Neural cell (in vitro differentiated cells): ENCODE measurements at regions not wholly inside any gene's neighbourhood (a gene's known extent, or its start where the extent isn't known, plus 50 kb on each side); places are given as distances from the start of the nearest gene placed in this dataset.
"Not testable (repeated sequence)": the region's sequence is repeated elsewhere in the genome, so short reads cannot be mapped to it uniquely, and the experiment has no call there.

Experiments used
- H2AFZ ChIP-seq: fragments of 200-600, 300-800 bp; sonication (generic), shearing (Covaris generic); 2 replicates; pipeline ENCODE4 v1.6.0; 2014; ENCODE audit warnings: low read depth, mild to moderate bottlenecking, antibody characterized with exemption, low read length, moderate library complexity
- H3F3A ChIP-seq: fragments of 200-600 bp; shearing (Covaris generic); 2 replicates; pipeline ENCODE4 v1.6.1; 2016; ENCODE audit warnings: mild to moderate bottlenecking, moderate library complexity, mixed read lengths, antibody characterized with exemption, low read length; ENCODE audit not compliant: insufficient read depth, poor library complexity, severe bottlenecking
- H3K27ac ChIP-seq: fragments of 200-600, 300-800 bp; sonication (generic), shearing (Covaris generic); 2 replicates; pipeline ENCODE4 v1.5.1; 2014; ENCODE audit warnings: mild to moderate bottlenecking, low read length, moderate library complexity
- H3K27me3 ChIP-seq: fragments of 300-800, 200-600 bp; sonication (generic), shearing (Covaris generic); 2 replicates; pipeline ENCODE4 v1.6.0; 2014; ENCODE audit warnings: mild to moderate bottlenecking, low read depth, low read length, moderate library complexity; ENCODE audit not compliant: insufficient read depth
- H3K36me3 ChIP-seq: fragments of 300-800, 200-600 bp; sonication (generic), shearing (Covaris generic); 2 replicates; pipeline ENCODE4 v1.5.1; 2014; ENCODE audit warnings: mild to moderate bottlenecking, antibody characterized with exemption, low read length, moderate library complexity; ENCODE audit not compliant: insufficient read depth
- H3K4me2 ChIP-seq: fragments of 300-800, 200-600 bp; sonication (generic), shearing (Covaris generic); 2 replicates; pipeline ENCODE4 v1.6.0; 2014; ENCODE audit warnings: mild to moderate bottlenecking, low read length
- H3K4me3 ChIP-seq: fragments of 300-800, 200-600 bp; sonication (generic), shearing (Covaris generic); 2 replicates; pipeline ENCODE4 v1.5.1; 2014; ENCODE audit warnings: mild to moderate bottlenecking, low read length, moderate library complexity
- H3K79me2 ChIP-seq: fragments of 200-600 bp; shearing (Covaris generic); replicated peaks from 2 replicates; pipeline ENCODE4 v1.6.0; 2014; ENCODE audit warnings: mild to moderate bottlenecking, low read length, moderate library complexity; ENCODE audit not compliant: insufficient read depth
- H3K9ac ChIP-seq: fragments of 300-800, 200-600 bp; sonication (generic), shearing (Covaris generic); 2 replicates; pipeline ENCODE4 v1.6.1; 2016; ENCODE audit warnings: mild to moderate bottlenecking, low read length, mixed read lengths
- H3K9me2 ChIP-seq: fragments of 200-600 bp; shearing (Covaris generic); 2 replicates; pipeline ENCODE4 v1.6.1; 2016; ENCODE audit warnings: mild to moderate bottlenecking, low read length, mixed read lengths; ENCODE audit not compliant: insufficient read depth
- H3K9me3 ChIP-seq: fragments of 200-600, 300-800 bp; sonication (generic), shearing (Covaris generic); 2 replicates; pipeline ENCODE4 v1.6.1; 2016; ENCODE audit warnings: mild to moderate bottlenecking, mixed run types, low read length, moderate library complexity, mixed read lengths
- H4K20me1 ChIP-seq: fragments of 200-600 bp; shearing (Covaris generic); 2 replicates; pipeline ENCODE4 v1.6.1; 2016; ENCODE audit warnings: mild to moderate bottlenecking, mixed run types; ENCODE audit not compliant: insufficient read depth

GRCh38 chr2:87365038-87365437 is 343.4 kb upstream of the PLGLB1 start:
- H3K9me2 ChIP-seq, H3K9ac ChIP-seq, H3K79me2 ChIP-seq, H3K27ac ChIP-seq, H2AFZ ChIP-seq, H3K36me3 ChIP-seq, H3K9me3 ChIP-seq, H3K4me2 ChIP-seq, H3K27me3 ChIP-seq, H3K4me3 ChIP-seq, H3F3A ChIP-seq, H4K20me1 ChIP-seq: not testable (repeated sequence)

- H3K27ac ChIP-seq, H3K9ac ChIP-seq, H3K9me3 ChIP-seq, H3K9me2 ChIP-seq, H3K27me3 ChIP-seq, H3K4me3 ChIP-seq, H3F3A ChIP-seq, H3K36me3 ChIP-seq, H2AFZ ChIP-seq, H3K79me2 ChIP-seq, H4K20me1 ChIP-seq, H3K4me2 ChIP-seq: not testable (repeated sequence)
Observed at GRCh38 chr2:87386063-87386560, 361.8 kb upstream of the PLGLB2 start.

DNA sequence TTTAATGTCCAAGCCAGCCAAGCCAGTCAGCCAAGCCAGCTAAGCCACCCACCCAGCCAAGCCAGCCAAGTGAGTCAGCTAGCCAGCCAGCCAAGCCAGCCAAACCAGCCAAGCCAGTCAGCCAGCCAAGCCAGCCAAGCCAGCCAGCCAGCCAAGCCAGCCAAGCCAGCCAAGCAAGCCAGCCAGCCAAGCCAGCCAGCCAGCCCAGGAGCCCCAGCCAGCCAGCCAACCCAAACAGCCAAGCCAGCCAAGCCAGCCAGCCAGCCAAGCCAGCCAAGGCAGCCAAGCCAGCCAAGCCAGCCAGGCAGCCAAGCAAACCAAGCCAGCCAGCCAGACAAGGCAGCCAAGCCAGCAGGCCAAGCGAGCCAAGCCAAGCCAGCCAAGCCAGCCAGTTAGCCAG is 352.1 kb upstream of the PLGLB2 start:
- H3K9me2 ChIP-seq, H3K27me3 ChIP-seq, H3K4me3 ChIP-seq, H3F3A ChIP-seq, H3K79me2 ChIP-seq, H3K36me3 ChIP-seq, H3K4me2 ChIP-seq, H2AFZ ChIP-seq, H3K9ac ChIP-seq, H4K20me1 ChIP-seq, H3K9me3 ChIP-seq, H3K27ac ChIP-seq: not testable (repeated sequence)

- not testable (repeated sequence) for H3K27ac ChIP-seq, H3K36me3 ChIP-seq, H3F3A ChIP-seq, H4K20me1 ChIP-seq, H2AFZ ChIP-seq, H3K27me3 ChIP-seq, H3K79me2 ChIP-seq, H3K4me3 ChIP-seq, H3K9me2 ChIP-seq, H3K9me3 ChIP-seq, H3K9ac ChIP-seq, H3K4me2 ChIP-seq
Observed at GRCh38 chr2:87396551-87397265, 351.2 kb upstream of the PLGLB2 start.

DNA sequence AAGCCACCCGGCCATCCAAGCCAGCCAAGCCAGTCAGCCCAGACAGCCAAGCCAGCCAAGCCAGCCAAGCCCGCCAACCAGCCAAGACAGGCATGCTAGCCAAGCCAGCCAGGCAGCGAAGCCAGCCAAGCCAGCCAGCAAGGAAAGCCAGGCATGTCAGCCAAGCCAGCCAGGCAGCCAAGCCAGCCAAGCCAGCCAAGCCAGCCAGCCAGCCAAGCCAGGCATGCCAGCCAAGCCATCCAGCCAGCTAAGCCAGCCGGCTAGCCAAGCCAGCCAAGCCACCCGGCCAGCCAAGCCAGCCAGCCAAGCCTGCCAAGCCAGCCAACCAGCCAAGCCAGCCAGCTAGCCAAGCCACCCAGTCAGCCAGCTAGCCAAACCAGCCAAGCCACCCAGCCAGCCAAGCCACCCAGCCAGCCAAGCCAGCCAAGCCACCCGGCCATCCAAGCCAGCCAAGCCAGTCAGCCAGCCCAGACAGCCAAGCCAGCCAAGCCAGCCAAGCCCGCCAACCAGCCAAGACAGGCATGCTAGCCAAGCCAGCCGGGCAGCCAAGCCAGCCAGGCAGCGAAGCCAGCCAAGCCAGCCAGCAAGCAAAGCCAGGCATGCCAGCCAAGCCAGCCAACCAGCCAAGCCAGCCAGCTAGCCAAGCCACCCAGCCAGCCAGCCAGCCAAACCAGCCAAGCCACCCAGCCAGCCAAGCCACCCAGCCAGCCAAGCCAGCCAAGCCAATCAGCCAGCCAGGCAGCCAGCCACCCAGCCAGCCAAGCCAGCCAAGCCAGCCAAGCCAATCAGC is 350.4 kb upstream of the PLGLB2 start:
- H3K4me3 ChIP-seq, H3K36me3 ChIP-seq, H3F3A ChIP-seq: not testable (repeated sequence)

DNA sequence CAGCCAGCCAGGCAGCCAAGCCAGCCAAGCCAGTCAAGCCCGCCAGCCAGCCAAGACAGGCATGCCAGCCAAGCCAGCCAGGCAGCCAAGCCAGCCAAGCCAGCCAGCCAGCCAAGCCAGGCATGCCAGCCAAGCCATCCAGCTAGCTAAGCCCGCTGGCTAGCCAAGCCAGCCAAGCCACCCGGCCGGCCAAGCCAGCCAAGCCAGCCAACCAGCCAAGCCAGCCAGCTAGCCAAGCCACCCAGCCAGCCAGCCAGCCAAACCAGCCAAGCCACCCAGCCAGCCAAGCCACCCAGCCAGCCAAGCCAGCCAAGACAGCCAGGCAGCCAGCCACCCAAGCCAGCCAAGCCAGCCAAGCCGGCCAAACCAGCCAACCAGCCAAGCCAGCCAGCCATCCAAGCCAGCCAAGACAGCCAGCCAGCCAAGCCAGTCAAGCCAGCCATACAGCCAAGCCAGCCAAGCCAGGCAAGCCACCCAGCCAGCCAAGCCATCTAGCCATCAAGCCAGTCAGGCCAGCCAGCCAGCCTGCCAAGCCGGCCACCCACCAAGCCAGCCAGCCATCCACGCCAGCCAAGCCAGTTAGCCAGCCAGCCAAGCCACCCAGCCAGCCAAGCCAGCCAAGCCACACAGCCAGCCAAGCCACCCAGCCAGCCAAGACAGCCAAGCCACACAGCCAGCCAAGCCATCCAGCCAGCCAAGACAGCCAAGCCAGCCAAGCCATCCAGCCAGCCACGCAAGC is 349.2 kb upstream of the PLGLB2 start:
- not testable (repeated sequence) for H3K36me3 ChIP-seq, H3K4me3 ChIP-seq, H3K9ac ChIP-seq, H3K4me2 ChIP-seq, H2AFZ ChIP-seq, H3K27ac ChIP-seq, H3K9me2 ChIP-seq, H3K79me2 ChIP-seq, H3F3A ChIP-seq, H3K27me3 ChIP-seq, H3K9me3 ChIP-seq, H4K20me1 ChIP-seq

More for the DNA sequence above, 350.4 kb upstream of the PLGLB2 start:
- not testable (repeated sequence) for H3K9ac ChIP-seq, H3K9me3 ChIP-seq, H3K9me2 ChIP-seq, H4K20me1 ChIP-seq, H3K27ac ChIP-seq, H3K4me2 ChIP-seq, H2AFZ ChIP-seq, H3K79me2 ChIP-seq, H3K27me3 ChIP-seq
